Activated naive CD8-positive, alpha-beta T cell (primary cell): ENCODE measurements at regions not wholly inside any gene's neighbourhood (a gene's known extent, or its start where the extent isn't known, plus 50 kb on each side); places are given as distances from the start of the nearest gene placed in this dataset.
"Not testable (repeated sequence)": the region's sequence is repeated elsewhere in the genome, so short reads cannot be mapped to it uniquely, and the experiment has no call there.

Experiments
- H3K27ac Mint-ChIP-seq: one replicate; pipeline ENCODE4 v1.8.0; 2021; ENCODE audit warnings: mixed read lengths
- H3K27me3 Mint-ChIP-seq: one replicate; pipeline ENCODE4 v1.8.0; 2021; ENCODE audit warnings: mixed read lengths
- H3K36me3 Mint-ChIP-seq: one replicate; pipeline ENCODE4 v1.8.0; 2021; ENCODE audit warnings: mixed read lengths
- H3K4me1 Mint-ChIP-seq: one replicate; pipeline ENCODE4 v1.8.0; 2021; ENCODE audit warnings: low read depth, mixed read lengths
- H3K4me3 Mint-ChIP-seq: one replicate; pipeline ENCODE4 v1.8.0; 2021; ENCODE audit warnings: mild to moderate bottlenecking, mixed read lengths
- H3K9me3 Mint-ChIP-seq: one replicate; pipeline ENCODE4 v1.8.0; 2021; ENCODE audit warnings: low read depth, mixed read lengths

DNA sequence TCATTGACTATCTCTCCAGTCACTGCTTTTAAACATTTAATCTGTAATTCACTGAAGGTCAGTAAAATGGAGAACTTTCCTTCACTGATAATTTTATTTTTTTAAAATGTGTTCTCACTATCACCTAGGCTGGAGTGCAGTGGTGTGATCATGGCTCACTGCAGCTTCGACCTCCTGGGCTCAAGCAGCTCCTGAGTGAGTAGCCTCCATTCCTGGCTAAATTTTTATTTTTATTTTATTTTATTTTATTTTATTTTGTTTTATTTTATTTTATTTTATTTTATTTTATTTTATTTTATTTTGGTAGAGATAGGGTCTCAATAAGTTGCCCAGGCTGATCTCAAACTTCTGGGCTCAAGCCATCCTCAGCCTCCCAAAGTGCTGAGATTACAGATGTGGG is 446.5 kb downstream of the TAFA4 start:
- H3K27ac Mint-ChIP-seq, H3K4me1 Mint-ChIP-seq, H3K4me3 Mint-ChIP-seq, H3K36me3 Mint-ChIP-seq, H3K9me3 Mint-ChIP-seq, H3K27me3 Mint-ChIP-seq: not testable (repeated sequence)

DNA sequence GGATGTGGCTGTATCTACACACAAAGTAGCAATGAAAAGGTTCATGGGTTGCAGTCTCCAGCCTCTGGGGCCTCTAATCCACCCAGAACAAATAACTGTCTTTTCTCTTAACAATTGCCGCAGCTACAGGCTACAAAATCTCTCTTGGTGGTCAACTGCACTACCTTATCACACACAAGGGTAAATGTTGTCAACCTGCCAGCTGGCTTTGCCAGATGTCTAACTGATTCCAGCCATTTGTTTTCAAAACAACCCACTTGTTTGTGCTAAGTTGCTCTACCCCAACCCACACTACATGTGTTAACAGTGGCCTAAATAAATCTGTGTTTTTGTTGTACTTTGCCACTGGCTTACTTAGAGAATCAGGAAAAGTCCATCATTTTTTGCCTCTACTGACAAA is 447.3 kb downstream of the TAFA4 start:
- Mint-ChIP-seq H3K4me1 (no peaks in the 10 kb centered on the region), H3K9me3 (no peaks in the 10 kb centered on the region), H3K4me3 (no peak overlapping the region), H3K27me3 (no peaks in the 10 kb centered on the region), H3K36me3 (peaks cover 4% of the 10 kb centered on the region), H3K27ac (no peak overlapping the region)

DNA sequence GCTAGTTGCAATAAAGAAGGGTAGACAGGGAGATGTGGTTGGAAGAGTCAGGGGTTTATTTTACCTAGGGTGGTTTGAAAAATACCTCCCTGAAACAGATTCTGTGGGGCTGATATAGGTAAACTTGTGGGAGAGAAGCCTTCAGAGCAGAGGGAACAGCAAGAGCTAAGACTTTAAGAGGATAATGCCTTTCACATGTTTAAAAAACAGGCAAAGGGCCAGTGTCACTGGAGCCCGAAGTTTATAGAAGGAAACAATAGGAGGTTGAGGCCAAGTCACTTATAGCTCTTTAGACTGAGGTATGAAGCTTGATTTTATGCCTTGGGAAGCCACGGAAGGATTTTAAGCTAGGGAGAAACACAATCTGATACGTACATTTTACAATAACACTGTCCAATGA is 448.7 kb downstream of the TAFA4 start:
- Mint-ChIP-seq H3K4me1 (no peaks in the 10 kb centered on the region), H3K27me3 (no peaks in the 10 kb centered on the region), H3K36me3 (peaks cover 7% of the 10 kb centered on the region), H3K27ac (no peak overlapping the region), H3K9me3 (peaks cover 3% of the 10 kb centered on the region), H3K4me3 (no peak overlapping the region)

DNA sequence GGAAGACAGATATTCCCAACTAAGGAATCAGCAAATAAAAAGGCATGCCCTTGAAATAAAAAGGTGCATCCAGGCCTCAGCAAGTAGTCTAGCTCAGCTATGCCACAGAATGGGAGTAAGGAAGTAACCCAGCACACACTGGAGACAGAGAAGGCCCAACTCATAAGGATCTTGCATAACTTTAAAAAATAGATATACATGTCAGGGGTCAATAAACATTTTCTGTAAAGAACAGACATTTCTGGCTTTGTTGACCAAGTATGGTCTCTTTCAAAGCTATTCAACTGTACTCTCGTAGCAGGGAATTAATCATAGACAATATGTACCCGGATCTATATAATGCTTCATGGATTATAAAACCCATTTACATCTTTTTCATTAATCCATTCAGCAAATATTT is 449.3 kb downstream of the TAFA4 start:
- Mint-ChIP-seq H3K9me3 (peaks cover 3% of the 10 kb centered on the region), H3K27ac (no peak overlapping the region), H3K4me3 (no peak overlapping the region), H3K36me3 (peaks cover 7% of the 10 kb centered on the region), H3K27me3 (no peaks in the 10 kb centered on the region), H3K4me1 (no peaks in the 10 kb centered on the region)

DNA sequence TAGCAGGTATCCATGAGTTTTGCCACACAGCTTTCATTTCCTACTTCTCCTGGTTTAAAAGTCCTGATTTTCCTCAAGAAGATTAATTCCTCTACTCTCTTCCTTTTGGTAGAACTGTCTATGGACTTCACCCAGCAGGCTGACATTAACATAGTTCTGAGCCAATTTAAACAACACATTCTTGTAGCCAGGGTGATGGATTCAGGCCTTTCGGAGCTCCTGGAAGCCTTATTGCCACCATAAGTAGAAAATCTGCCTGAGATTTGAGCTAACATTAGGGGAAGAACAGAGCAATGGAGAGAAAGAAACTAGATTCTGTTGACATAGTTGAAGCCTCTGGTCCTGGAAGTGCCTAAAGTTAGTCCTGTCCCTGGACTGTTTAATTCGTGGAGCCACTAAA is 449.8 kb downstream of the TAFA4 start:
- Mint-ChIP-seq H3K27ac (no peak overlapping the region), H3K9me3 (peaks cover 3% of the 10 kb centered on the region), H3K27me3 (no peaks in the 10 kb centered on the region)

DNA sequence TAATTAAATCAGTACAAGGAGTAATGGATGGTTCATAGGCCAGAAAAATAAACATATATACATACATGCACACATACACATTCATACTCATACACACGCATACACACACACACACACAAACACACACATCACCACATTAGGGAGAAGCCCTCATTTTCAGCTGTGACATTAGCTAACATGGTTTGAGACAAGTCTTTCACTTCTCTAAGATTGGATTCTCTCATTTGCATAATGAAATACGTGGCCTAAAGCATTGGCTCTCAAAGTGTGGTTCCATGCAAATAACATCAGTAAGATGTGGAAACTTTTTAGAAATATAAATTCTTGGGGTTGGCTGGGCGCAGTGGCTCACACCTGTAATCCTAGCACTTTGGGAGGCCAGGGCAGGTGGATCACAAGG is 452.6 kb downstream of the TAFA4 start:
- Mint-ChIP-seq H3K27ac (no peak overlapping the region), H3K4me1 (no peaks in the 10 kb centered on the region), H3K9me3 (peaks cover 3% of the 10 kb centered on the region), H3K4me3 (no peak overlapping the region), H3K27me3 (no peaks in the 10 kb centered on the region), H3K36me3 (peaks cover 7% of the 10 kb centered on the region)

More for the DNA sequence above, 449.8 kb downstream of the TAFA4 start:
- H3K4me3 Mint-ChIP-seq, result no peak overlapping the region
- peaks cover 7% of the 10 kb centered on the region for H3K36me3 Mint-ChIP-seq
- no peaks in the 10 kb centered on the region for H3K4me1 Mint-ChIP-seq

DNA sequence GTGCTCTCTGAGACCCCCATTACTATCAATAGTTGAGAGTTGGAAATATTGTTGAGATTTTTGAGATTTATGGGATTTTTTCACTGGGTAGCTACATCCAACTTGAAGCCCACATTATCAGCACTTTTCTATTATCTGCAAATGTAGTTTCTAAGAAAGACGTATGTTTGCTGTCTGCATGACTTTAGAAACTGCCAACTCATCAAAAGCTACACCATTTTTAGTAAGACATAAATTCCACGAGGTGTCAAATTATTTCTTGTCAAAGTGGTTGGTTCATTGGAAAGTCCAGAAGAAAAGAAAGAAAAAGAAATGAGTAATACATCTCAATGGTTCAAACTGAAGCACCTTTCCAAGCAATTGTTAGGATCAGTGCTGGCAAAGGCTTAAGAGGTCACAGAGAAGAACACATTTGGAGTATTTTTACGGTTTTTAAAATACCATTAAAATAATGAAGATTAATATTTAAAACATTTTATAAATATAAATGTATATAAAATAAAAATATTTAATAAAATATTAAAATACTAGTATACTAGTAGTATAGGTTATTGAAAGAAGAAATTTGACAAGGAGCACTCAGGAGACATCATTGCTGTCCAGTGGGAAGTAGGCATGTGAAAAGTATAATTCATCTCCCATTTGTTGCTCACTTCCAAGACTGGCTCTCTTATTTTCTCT is 463.5 kb downstream of the TAFA4 start:
- Mint-ChIP-seq H3K27ac (no peak overlapping the region), H3K36me3 (peaks cover 6% of the 10 kb centered on the region)

DNA sequence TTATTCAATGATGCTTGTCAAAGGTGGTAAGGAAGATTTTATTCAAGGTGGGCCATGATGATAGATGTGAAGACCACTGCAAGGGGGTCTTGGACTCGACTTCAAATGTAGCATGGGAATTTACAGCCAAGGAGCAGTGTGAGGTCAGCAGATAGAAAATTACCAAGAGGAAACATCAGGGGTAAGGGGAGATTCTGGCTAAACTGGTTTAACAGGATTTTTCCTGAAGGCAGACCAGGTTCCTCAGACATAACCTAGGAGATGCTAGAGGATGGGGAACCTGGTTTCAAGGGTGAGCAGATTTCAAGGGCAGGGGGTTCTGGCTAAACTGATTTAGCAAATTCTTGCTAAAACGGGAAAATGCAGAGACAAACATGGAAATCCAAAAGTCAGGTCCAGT is 464.9 kb downstream of the TAFA4 start:
- peaks cover 4% of the 10 kb centered on the region for H3K9me3 Mint-ChIP-seq
- H3K27ac Mint-ChIP-seq, result no peak overlapping the region
- H3K36me3 Mint-ChIP-seq, result peaks cover 8% of the 10 kb centered on the region
- H3K4me3 Mint-ChIP-seq, result no peak overlapping the region
- H3K4me1 Mint-ChIP-seq, result no peaks in the 10 kb centered on the region
- no peaks in the 10 kb centered on the region for H3K27me3 Mint-ChIP-seq

More for the DNA sequence above, 463.5 kb downstream of the TAFA4 start:
- Mint-ChIP-seq H3K4me1 (no peaks in the 10 kb centered on the region), H3K27me3 (no peaks in the 10 kb centered on the region), H3K4me3 (no peak overlapping the region), H3K9me3 (peaks cover 4% of the 10 kb centered on the region)

DNA sequence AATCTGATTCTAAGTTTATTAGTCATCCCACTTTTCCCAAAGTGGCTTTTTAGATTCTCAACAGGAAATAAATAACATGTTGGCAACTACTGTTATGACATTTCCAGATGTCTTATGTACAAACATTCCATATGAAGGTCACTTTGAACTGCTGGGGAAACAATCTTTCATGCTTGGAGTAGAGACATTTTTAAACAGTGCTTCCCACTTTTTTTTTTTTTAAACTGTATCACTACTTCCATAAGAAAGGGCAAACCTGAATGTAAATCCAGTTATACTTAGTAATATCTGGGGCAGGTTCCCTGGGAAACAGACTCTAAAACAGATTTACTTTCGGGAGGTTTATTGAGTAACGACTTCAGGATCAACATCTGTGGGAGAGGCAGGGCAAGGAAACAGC is 473.8 kb downstream of the TAFA4 start:
- Mint-ChIP-seq H3K9me3 (peaks cover 11% of the 10 kb centered on the region), H3K4me3 (no peak overlapping the region), H3K27ac (no peak overlapping the region), H3K36me3 (peaks cover 16% of the 10 kb centered on the region), H3K4me1 (no peaks in the 10 kb centered on the region), H3K27me3 (no peaks in the 10 kb centered on the region)

DNA sequence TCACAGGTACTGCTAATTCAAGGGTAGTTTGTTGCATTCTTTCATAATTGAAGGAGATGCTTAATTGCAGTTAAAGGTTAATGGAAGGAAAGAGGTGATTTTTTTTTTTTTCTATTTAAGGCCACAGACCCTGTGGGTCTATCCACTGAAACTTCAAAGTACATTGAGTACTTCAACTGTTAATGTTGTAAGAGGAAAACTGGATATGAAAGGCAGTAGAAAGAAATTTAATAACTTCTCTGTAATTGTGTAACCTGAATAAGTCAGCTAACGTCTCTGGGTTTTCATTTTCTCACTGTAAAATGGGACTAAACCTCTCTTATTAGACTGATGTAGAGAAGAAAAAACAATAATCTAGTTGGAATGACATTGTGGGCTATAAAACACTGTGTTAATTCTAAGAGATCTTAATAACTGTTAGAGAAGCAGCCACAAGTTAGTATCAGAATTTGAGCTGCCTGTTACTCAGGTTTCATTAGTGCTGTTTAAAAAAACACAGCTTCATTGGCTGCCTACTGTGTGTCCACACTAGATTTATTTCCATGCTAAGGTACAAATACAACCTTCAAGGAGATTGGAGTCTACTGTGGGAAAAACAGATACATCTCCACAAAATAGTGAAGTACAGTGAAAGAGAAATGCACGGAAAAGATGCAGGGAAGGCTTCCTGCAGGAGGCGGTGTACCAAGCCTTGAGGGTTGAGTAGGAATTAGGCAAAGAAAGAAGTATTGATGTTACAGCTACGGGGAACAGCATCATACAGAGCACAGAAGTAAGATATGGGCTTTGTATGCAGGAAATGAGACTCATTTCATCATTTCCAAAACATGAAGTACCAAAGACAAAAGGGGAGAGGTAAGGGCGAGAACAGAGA is 483.6 kb downstream of the TAFA4 start:
- Mint-ChIP-seq H3K4me1 (no peaks in the 10 kb centered on the region), H3K4me3 (no peak overlapping the region), H3K36me3 (peaks cover 3% of the 10 kb centered on the region), H3K27ac (no peak overlapping the region), H3K9me3 (no peaks in the 10 kb centered on the region), H3K27me3 (no peaks in the 10 kb centered on the region)

DNA sequence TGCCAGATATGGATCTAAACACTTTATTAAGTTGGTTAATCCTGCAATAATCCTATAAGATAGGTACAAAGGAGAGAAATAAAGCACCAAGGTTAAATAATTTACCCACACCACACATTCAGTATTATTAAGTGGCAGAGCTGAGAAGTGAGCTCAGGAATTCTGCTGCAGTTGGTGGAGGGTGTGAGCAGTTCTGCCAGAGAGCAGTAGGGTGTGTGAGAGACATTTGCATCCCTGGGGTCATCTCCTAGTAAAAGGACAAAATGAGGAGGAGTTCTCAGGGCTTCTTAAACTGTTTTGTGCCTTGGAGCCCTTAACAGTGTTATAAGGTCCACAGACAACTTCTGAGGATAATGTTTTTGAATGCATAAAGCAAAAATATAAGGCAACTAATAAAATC is 484.5 kb downstream of the TAFA4 start:
- Mint-ChIP-seq H3K27me3 (no peaks in the 10 kb centered on the region), H3K9me3 (no peaks in the 10 kb centered on the region), H3K4me1 (no peaks in the 10 kb centered on the region), H3K4me3 (no peak overlapping the region), H3K36me3 (peaks cover 3% of the 10 kb centered on the region), H3K27ac (no peak overlapping the region)

DNA sequence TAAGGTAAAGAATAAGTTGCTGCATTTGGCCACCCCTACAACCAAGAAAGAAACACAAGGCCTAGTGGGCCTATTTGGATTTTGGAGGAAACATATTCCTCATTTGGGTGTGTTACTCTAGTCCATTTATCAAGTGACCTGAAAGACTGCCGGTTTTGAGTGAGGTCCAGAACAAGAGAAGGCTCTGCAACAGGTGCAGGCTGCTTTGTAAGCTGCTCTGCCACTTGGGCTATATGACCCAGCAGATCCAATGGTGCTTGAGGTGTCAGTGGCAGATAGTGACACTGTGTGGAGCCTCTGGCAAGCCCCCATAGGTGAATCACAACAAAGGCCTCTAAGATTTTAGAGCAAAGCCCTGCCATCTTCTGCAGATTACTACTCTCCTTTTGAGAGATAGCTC is 491.3 kb downstream of the TAFA4 start:
- Mint-ChIP-seq H3K4me1 (no peaks in the 10 kb centered on the region), H3K36me3 (no peaks in the 10 kb centered on the region)

DNA sequence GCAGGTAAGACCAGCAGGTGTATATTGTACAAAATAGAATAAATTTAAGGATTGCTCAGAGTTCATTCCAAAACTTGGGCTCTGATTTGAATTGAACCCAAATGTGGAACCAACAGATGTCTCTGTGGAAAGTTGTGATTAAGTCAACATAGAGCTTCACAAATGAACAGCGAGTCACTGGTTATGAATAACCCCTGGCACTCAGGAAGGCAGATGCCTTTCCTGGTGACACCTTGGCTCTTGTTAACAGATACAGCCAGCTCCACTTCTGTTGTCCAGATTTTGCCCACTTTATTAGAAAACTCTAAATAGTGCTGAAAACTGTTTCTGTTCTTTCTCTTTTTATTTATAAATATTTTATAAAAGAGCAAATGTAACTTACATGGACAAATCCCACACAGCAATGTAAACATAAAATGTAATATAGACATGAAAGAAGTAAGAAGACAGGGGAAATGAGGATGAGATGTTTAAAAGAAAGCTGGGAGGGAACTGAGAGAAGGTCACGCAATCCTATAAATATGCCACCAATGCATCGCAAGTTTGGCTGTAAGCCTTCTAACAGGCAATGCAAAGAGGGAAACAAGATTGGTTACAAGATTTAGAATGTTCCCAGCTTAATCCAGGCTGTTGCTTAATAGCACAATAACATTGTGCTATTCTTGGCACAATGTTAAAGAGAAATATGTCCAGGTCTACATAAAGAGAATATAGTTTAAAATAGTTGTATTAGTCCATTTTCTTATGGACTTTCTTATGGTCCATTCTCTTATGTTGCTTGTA is 495.5 kb downstream of the TAFA4 start:
- Mint-ChIP-seq H3K4me1 (no peaks in the 10 kb centered on the region), H3K27me3 (no peaks in the 10 kb centered on the region), H3K27ac (no peak overlapping the region), H3K4me3 (no peak overlapping the region), H3K9me3 (peaks cover 3% of the 10 kb centered on the region), H3K36me3 (peaks cover 4% of the 10 kb centered on the region)

More for the DNA sequence above, 491.3 kb downstream of the TAFA4 start:
- no peak overlapping the region for H3K27ac Mint-ChIP-seq
- H3K4me3 Mint-ChIP-seq, result no peak overlapping the region
- H3K27me3 Mint-ChIP-seq, result no peaks in the 10 kb centered on the region
- peaks cover 3% of the 10 kb centered on the region for H3K9me3 Mint-ChIP-seq

DNA sequence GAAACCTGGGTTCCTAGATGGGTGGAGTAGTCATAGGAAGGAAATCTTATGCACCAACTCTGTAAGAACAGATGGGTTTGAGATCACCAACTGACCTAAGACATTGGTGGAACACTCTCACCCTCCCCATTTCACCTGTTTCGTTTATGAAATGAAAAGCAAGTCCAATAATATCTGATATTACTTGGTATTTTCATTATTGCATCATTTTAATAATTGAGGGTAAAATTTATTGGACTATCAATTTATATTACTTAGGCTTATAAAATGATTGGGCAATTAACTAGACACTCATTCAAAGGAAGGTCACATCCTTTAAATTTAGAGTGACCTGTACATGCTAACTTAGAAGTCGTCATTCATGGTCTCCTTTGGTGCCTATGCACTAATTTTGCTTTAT is 503.9 kb downstream of the TAFA4 start:
- no peaks in the 10 kb centered on the region for H3K27me3 Mint-ChIP-seq
- no peak overlapping the region for H3K4me3 Mint-ChIP-seq
- no peaks in the 10 kb centered on the region for H3K4me1 Mint-ChIP-seq
- H3K9me3 Mint-ChIP-seq, result no peaks in the 10 kb centered on the region
- no peak overlapping the region for H3K27ac Mint-ChIP-seq
- H3K36me3 Mint-ChIP-seq, result peaks cover 4% of the 10 kb centered on the region
